Activated CD8-positive, alpha-beta T cell treated with anti-CD3 and anti-CD28 coated beads for 36 hours (primary cell): ENCODE measurements at regions not wholly inside any gene's neighbourhood (a gene's known extent, or its start where the extent isn't known, plus 50 kb on each side); places are given as distances from the start of the nearest gene placed in this dataset.

Experiments used
- ATAC-seq: fragments of 200-7000 bp; cut with Tn5 transposase; one replicate; pipeline ENCODE4 v1.10.0; 2021; ENCODE audit warnings: mild to moderate bottlenecking, moderate library complexity
- CTCF ChIA-PET: fragments of 350-600 bp; sonication (Branson Sonifier 250); formaldehyde crosslinking; loops from one replicate; lab custom pipeline; 2021; ENCODE audit warnings: antibody characterized with exemption; lab: Charles Lee
- POLR2A ChIA-PET: fragments of 350-600 bp; sonication (Branson Sonifier 250); formaldehyde crosslinking; loops from one replicate; lab custom pipeline; 2021; ENCODE audit warnings: antibody characterized with exemption; lab: Charles Lee
- DNase-seq: peaks from one replicate; pipeline ENCODE4 v3.0.0-alpha.2; 2020
- H3K27ac Mint-ChIP-seq: one replicate; pipeline ENCODE4 v1.8.0; 2021; ENCODE audit warnings: mild to moderate bottlenecking, mixed read lengths
- H3K27me3 Mint-ChIP-seq: one replicate; pipeline ENCODE4 v1.8.0; 2021; ENCODE audit warnings: mixed read lengths
- H3K36me3 Mint-ChIP-seq: one replicate; pipeline ENCODE4 v1.8.0; 2021; ENCODE audit warnings: low read depth, mixed read lengths
- H3K4me1 Mint-ChIP-seq: one replicate; pipeline ENCODE4 v1.8.0; 2021; ENCODE audit warnings: low read depth, mixed read lengths
- H3K4me3 Mint-ChIP-seq: one replicate; pipeline ENCODE4 v1.8.0; 2021; ENCODE audit warnings: mild to moderate bottlenecking, moderate library complexity, mixed read lengths
- H3K9me3 Mint-ChIP-seq: one replicate; pipeline ENCODE4 v1.8.0; 2021; ENCODE audit warnings: mixed read lengths
- intact Hi-C: fragments of 100-400 bp; cut with micrococcal nuclease; formaldehyde crosslinking; loops from one replicate; pipeline ENCODE4 v1.10.0; 2022
- TF ChIP-seq, protein P1 (sequence below): fragments of 200-600 bp; IDR thresholded peaks from one replicate; pipeline ENCODE4 v1.8.0; 2022; ENCODE audit warnings: antibody characterized with exemption, mild to moderate bottlenecking

DNA sequence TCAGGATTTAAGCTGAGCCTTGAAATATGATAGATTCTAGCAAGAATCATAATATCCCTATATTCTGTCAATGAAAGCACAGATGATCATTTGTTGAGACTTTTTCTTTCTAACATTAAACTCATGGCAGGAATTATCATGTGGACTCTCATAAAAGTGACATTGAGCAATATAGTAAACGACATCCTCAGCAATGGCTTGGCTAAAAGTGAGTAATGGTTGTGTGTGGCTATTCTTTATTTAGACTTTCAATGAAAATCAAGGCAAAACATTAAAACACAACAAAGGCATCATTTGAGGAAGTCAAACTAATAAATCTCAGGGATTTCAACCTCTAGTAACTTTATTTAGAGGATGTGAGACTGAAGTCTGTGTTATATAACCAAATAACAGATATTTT lies 257.8 kb upstream of the ADGRL4 start:
- Mint-ChIP-seq H3K36me3 (no peaks in the 10 kb centered on the region), H3K4me3 (no peak overlapping the region), H3K27me3 (no peaks in the 10 kb centered on the region), H3K9me3 (no peaks in the 10 kb centered on the region), H3K4me1 (no peaks in the 10 kb centered on the region), H3K27ac (no peak overlapping the region)
- intact Hi-C loops: no loop called here
- POLR2A ChIA-PET: no interaction called here
- TF ChIP-seq, protein P1, sequence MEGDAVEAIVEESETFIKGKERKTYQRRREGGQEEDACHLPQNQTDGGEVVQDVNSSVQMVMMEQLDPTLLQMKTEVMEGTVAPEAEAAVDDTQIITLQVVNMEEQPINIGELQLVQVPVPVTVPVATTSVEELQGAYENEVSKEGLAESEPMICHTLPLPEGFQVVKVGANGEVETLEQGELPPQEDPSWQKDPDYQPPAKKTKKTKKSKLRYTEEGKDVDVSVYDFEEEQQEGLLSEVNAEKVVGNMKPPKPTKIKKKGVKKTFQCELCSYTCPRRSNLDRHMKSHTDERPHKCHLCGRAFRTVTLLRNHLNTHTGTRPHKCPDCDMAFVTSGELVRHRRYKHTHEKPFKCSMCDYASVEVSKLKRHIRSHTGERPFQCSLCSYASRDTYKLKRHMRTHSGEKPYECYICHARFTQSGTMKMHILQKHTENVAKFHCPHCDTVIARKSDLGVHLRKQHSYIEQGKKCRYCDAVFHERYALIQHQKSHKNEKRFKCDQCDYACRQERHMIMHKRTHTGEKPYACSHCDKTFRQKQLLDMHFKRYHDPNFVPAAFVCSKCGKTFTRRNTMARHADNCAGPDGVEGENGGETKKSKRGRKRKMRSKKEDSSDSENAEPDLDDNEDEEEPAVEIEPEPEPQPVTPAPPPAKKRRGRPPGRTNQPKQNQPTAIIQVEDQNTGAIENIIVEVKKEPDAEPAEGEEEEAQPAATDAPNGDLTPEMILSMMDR: no peak
- DNase-seq: no peak
- no peak for ATAC-seq
- CTCF ChIA-PET: no interaction called here

DNA sequence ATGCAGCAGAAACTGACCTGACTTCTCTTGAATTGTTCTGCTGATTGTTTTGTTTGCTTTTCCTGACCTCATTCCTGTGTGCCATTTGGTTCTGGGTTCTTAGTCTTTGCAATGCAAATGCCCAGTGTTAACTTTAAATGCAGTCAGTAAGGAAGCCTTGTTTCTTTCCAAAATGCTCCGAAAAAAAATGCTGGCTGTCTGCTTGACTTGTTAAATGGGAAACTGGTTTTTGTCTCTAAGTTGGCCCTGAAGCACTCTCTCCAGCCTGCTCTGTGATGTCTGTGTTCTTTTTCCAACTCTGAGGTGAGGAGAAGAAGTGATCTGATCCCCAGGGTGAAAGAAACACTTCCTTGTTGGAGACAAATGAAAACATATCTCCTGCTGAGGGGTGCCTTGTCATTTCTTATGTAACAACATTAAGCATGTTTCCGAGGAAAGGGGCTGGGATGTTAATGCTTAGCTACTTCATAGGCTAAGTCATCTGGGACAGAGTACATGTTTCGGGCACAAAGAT lies 256.3 kb upstream of the ADGRL4 start:
- no peaks in the 10 kb centered on the region for H3K27me3 Mint-ChIP-seq
- no peaks in the 10 kb centered on the region for H3K9me3 Mint-ChIP-seq
- DNase-seq (no peak), ATAC-seq (no peak)
- ChIA-PET POLR2A (no interaction called here), CTCF (no interaction called here)
- TF ChIP-seq, protein P1: no peak
- H3K36me3 Mint-ChIP-seq: no peaks in the 10 kb centered on the region
- intact Hi-C loops: no loop called here
- H3K4me3 Mint-ChIP-seq: no peak overlapping the region
- H3K27ac Mint-ChIP-seq: no peak overlapping the region
- no peaks in the 10 kb centered on the region for H3K4me1 Mint-ChIP-seq

DNA sequence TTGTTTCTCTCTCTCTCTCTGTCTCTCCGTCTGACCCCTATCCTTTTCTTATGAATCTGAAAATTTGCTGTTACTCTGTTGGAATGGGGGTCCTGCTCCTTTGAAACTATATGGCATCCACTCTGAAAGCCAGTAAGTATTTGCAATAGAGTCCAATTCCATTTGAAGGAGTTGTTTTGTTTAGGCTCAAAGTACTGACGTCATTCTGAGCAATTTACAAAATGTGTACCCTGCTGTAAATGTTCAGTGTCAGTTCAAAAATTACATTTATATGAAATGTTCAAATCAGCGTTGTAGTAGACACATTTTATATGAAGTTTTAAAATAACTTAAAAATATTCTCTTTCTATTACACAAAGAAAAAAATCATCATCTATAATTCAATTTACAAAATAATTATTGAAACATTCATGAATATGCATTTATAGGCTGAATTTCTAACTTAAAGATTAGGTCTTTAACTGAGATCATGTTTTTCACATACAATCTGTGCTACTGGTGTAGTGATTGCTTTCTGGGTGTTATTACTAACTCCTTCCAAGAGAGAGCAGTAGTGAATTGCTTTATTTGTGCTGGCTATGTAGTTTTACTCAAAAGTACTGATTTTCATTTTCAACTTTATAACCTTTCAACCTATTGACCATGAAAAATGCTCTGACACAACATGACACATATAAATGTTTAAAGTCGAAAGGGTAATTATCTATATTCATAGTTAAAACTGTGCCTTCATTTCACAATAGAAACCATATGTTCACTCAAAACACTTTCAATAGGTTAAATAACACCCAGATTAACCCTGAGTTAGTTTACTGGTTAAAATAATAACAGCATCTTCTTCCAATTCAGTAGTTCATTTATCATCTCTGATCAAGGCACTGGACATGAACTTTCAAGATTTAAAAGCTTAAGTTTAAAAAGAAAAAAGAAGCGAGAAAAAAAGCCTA lies 253.1 kb upstream of the ADGRL4 start:
- Mint-ChIP-seq H3K9me3 (no peaks in the 10 kb centered on the region), H3K27me3 (no peaks in the 10 kb centered on the region), H3K27ac (no peak overlapping the region), H3K36me3 (no peaks in the 10 kb centered on the region), H3K4me3 (no peak overlapping the region), H3K4me1 (no peaks in the 10 kb centered on the region)
- TF ChIP-seq, protein P1: no peak
- CTCF ChIA-PET: no interaction called here
- DNase-seq: no peak
- no peak for ATAC-seq
- intact Hi-C loops: no loop called here
- POLR2A ChIA-PET: no interaction called here

DNA sequence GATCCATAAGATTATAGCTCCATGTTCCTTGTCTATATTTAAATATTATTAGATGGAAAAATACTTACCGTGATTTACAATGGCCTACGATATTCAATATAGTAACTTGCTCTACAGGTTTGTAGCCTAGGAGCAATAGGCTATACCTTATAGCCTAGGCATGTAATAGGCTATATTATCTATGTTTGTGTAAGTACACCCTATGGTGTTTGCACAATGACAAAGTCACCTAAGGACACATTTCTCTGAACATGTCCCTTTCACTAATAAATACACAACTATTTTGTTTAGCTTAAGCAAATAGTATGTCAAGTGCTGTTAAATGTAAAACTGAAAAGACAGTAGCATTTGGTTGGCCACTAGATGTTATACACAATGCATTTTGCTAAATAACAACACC lies 248.9 kb upstream of the ADGRL4 start:
- ChIA-PET CTCF (no interaction called here), POLR2A (no interaction called here)
- no peak overlapping the region for H3K27ac Mint-ChIP-seq
- TF ChIP-seq, protein P1: no peak
- H3K4me1 Mint-ChIP-seq: no peaks in the 10 kb centered on the region
- DNase-seq (no peak), ATAC-seq (no peak)
- intact Hi-C loops: no loop called here
- H3K36me3 Mint-ChIP-seq: no peaks in the 10 kb centered on the region
- no peaks in the 10 kb centered on the region for H3K9me3 Mint-ChIP-seq
- no peaks in the 10 kb centered on the region for H3K27me3 Mint-ChIP-seq
- no peak overlapping the region for H3K4me3 Mint-ChIP-seq

DNA sequence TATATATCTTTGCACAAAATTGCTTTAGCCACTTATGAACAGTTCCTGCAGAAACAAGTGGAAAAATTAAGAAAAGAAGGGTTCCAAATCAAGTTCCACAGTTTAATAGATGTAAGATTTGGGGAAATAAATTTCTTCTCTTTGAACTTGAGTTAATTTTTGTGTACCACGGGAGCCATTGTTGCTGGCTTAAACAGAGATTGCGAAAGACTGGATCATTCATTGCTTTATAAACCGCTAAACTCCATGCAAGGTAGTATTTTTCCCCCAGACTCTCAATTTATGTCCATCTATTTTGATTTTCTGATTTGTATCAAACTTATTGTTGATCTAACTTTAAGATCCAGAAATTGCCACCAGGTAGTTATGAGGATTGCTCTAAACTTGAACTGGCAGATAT lies 246.1 kb upstream of the ADGRL4 start:
- Mint-ChIP-seq H3K4me3 (no peak overlapping the region), H3K27me3 (no peaks in the 10 kb centered on the region), H3K27ac (no peak overlapping the region), H3K4me1 (no peaks in the 10 kb centered on the region), H3K9me3 (peaks cover 2% of the 10 kb centered on the region), H3K36me3 (no peaks in the 10 kb centered on the region)
- ATAC-seq (no peak), DNase-seq (no peak)
- CTCF ChIA-PET: no interaction called here
- TF ChIP-seq, protein P1: no peak
- POLR2A ChIA-PET: no interaction called here
- intact Hi-C loops: no loop called here
